K562 (cell line): ENCODE measurements at regions not wholly inside any gene's neighbourhood (a gene's known extent, or its start where the extent isn't known, plus 50 kb on each side); places are given as distances from the start of the nearest gene placed in this dataset.
A peak's percentile ranks its signal among the peaks of the same experiment; 100 is the strongest.

ENCODE experiments used
- ATAC-seq: fragments of 200-7000 bp; cut with Tn5 transposase; 3 replicates; pipeline ENCODE4 v1.9.1; 2020; ENCODE audit warnings: moderate library complexity
- BruUV-seq: library from RNA; stranded (reverse); fragments of 400-500 nt; replicated peaks from 2 replicates; lab custom pipeline; 2021; lab: Mats Ljungman, UMichigan
- CTCF ChIA-PET: fragments of 300-600 bp; formaldehyde crosslinking; extraction: SDS; loops from one replicate; lab custom pipeline; 2021; ENCODE audit warnings: low intra/inter-chr PET ratio; lab: Yijun Ruan, JAX
- POLR2A ChIA-PET: fragments of 300-600, 350-650 bp; sonication (Branson Sonifier 250); formaldehyde crosslinking; extraction: SDS; loops from one replicate; lab custom pipeline; 2021; ENCODE audit warnings: antibody characterized with exemption, inconsistent platforms; lab: Yijun Ruan, JAX
- DNase-seq, 4 experiments: peaks; one replicate each; pipeline versions ENCODE4 v3.0.0 to v3.0.0-alpha.2; 2011 to 2018; ENCODE audit warnings: low spot score in 3 of 4, mixed read lengths in 3 of 4; ENCODE audit errors: extremely low read depth in 1 of 4
- FAIRE-seq: peaks from 2 replicates; lab custom pipeline; 2011; peaks lifted over from hg19 to GRCh38; lab: Jason Lieb, UNC
- H2AFZ ChIP-seq: 2 replicates; pipeline ENCODE4 v1.6.0; 2011; ENCODE audit warnings: low read depth, low read length, control low read depth, inconsistent platforms
- H3K27ac ChIP-seq: fragments of 200-600 bp; 3 replicates; pipeline ENCODE4 v1.8.0; 2011; ENCODE audit warnings: low read depth, mild to moderate bottlenecking, control low read depth, inconsistent platforms, low read length, moderate library complexity, mixed read lengths; ENCODE audit errors: extremely low read depth
- H3K27me3 ChIP-seq, 2 experiments: fragments of 300-600 bp in 1 of 2; 2 replicates in 1 of 2; 3 replicates in 1 of 2; pipeline versions ENCODE4 v1.6.0 to v1.8.0; 2011; ENCODE audit warnings: inconsistent platforms in 2 of 2, low read length in 2 of 2, mild to moderate bottlenecking in 1 of 2, mixed read lengths in 1 of 2, moderate library complexity in 1 of 2; ENCODE audit not compliant: control insufficient read depth in 2 of 2, insufficient read depth in 2 of 2
- H3K36me3 ChIP-seq: fragments of 300-600 bp; 3 replicates; pipeline ENCODE4 v1.8.0; 2011; ENCODE audit warnings: mild to moderate bottlenecking, low read length, inconsistent platforms; ENCODE audit not compliant: control insufficient read depth, insufficient read depth
- H3K4me1 ChIP-seq, 2 experiments: fragments of 200-600 bp in 1 of 2; replicated peaks in 1 of 2; 2 replicates in 1 of 2; 3 replicates in 1 of 2; pipeline versions ENCODE4 v1.5.1 to v1.8.0; 2011; ENCODE audit warnings: inconsistent platforms in 2 of 2, low read length in 2 of 2, mild to moderate bottlenecking in 1 of 2, mixed read lengths in 1 of 2, moderate library complexity in 1 of 2; ENCODE audit not compliant: control insufficient read depth in 2 of 2, insufficient read depth in 2 of 2
- H3K4me2 ChIP-seq: 2 replicates; pipeline ENCODE4 v1.6.1; 2011; ENCODE audit warnings: low read length, control low read depth, inconsistent platforms, mixed read lengths; ENCODE audit not compliant: insufficient read depth
- H3K4me3 ChIP-seq: fragments of 200-600 bp; sonication (generic), shearing (Covaris generic); 2 replicates; pipeline ENCODE4 v1.5.1; 2016; ENCODE audit warnings: control low read depth, inconsistent platforms
- H3K79me2 ChIP-seq: fragments of 200-600 bp; 3 replicates; pipeline ENCODE4 v1.8.0; 2011; ENCODE audit warnings: low read length, inconsistent platforms; ENCODE audit not compliant: control insufficient read depth, insufficient read depth
- H3K9ac ChIP-seq, 2 experiments: 2 replicates each; pipeline versions ENCODE4 v1.6.0 to v1.6.1; 2011; ENCODE audit warnings: low read depth in 2 of 2, low read length in 2 of 2, control low read depth in 1 of 2, inconsistent platforms in 1 of 2, mild to moderate bottlenecking in 1 of 2, mixed read lengths in 1 of 2; ENCODE audit not compliant: insufficient read depth in 1 of 2
- H3K9me1 ChIP-seq: one replicate; pipeline ENCODE4 v1.6.0; 2011; ENCODE audit warnings: inconsistent platforms, mild to moderate bottlenecking, low read length, moderate library complexity; ENCODE audit not compliant: control insufficient read depth, insufficient read depth
- H3K9me3 ChIP-seq: replicated peaks from 2 replicates; pipeline ENCODE4 v1.5.1; 2011; ENCODE audit warnings: low read depth, low read length, inconsistent platforms; ENCODE audit not compliant: control insufficient read depth, insufficient read depth
- H4K20me1 ChIP-seq: replicated peaks from 2 replicates; pipeline ENCODE4 v1.6.1; 2011; ENCODE audit warnings: low read length, inconsistent platforms, mixed read lengths; ENCODE audit not compliant: control insufficient read depth, insufficient read depth
- CXXC5 ChIP-seq: fragments of 250-450 bp; sonication (Bioruptor Pico); IDR thresholded peaks from 2 replicates; pipeline ENCODE4 v1.8.0; 2022; ENCODE audit warnings: inconsistent platforms, mild to moderate bottlenecking, moderate library complexity
- DIDO1 ChIP-seq: fragments of 450-650 bp; IDR thresholded peaks from 2 replicates; pipeline ENCODE4 v1.6.1; 2016; ENCODE audit warnings: low read depth, missing biosample characterization, missing genetic modification characterization
- EP300 ChIP-seq: IDR thresholded peaks from 2 replicates; pipeline ENCODE4 v1.6.1; 2012; ENCODE audit warnings: low read length, improper control_type of control experiment
- NELFE ChIP-seq: IDR thresholded peaks from 2 replicates; pipeline ENCODE4 v1.6.1; 2011; ENCODE audit warnings: mild to moderate bottlenecking; ENCODE audit not compliant: insufficient read depth, insufficient read length
- NR2C1 ChIP-seq, 2 experiments: fragments of 450-650 bp; IDR thresholded peaks; 2 replicates each; pipeline ENCODE4 v1.6.1; 2017; ENCODE audit warnings: mild to moderate bottlenecking in 2 of 2, antibody characterized with exemption in 1 of 2, inconsistent platforms in 1 of 2, missing compliant biosample characterization in 1 of 2, missing genetic modification characterization in 1 of 2
- PBX2 ChIP-seq, 2 experiments: IDR thresholded peaks in 1 of 2; conservative IDR thresholded peaks in 1 of 2; 2 replicates each; pipeline ENCODE4 v1.6.1; 2016; ENCODE audit warnings: low read depth in 2 of 2, mild to moderate bottlenecking in 1 of 2, missing compliant biosample characterization in 1 of 2, missing genetic modification characterization in 1 of 2, moderate library complexity in 1 of 2
- SNAPC5 ChIP-seq: fragments of 250-450 bp; sonication (Bioruptor Pico); IDR thresholded peaks from 2 replicates; pipeline ENCODE4 v1.8.0; 2021; ENCODE audit warnings: moderate library complexity, mild to moderate bottlenecking, inconsistent platforms
- THRAP3 ChIP-seq: fragments of 450-650 bp; IDR thresholded peaks from 2 replicates; pipeline ENCODE4 v1.6.1; 2016; ENCODE audit warnings: mild to moderate bottlenecking, inconsistent platforms, borderline replicate concordance
- ZFP91 ChIP-seq: sonication (generic); formaldehyde crosslinking; IDR thresholded peaks from 2 replicates; pipeline ENCODE4 v1.8.0; 2022; ENCODE audit warnings: mild to moderate bottlenecking, missing genetic modification reagents
- ZNF280A ChIP-seq: fragments of 450-650 bp; IDR thresholded peaks from 2 replicates; pipeline ENCODE4 v1.6.1; 2018; ENCODE audit warnings: mild to moderate bottlenecking, low read depth; ENCODE audit not compliant: partially characterized antibody
- WGBS: fragments of 100-300 bp; shearing (Covaris generic); methylation state at CpG from one replicate; pipeline ENCODE4 v1.1.6; 2016; ENCODE audit warnings: low coverage, mixed read lengths; ENCODE audit not compliant: insufficient coverage; ENCODE audit errors: missing lambda C conversion rate; 5-methylcytosine and 5-hydroxymethylcytosine counted together
- in situ Hi-C: fragments of 300-500 bp; cut with MboI; formaldehyde crosslinking; loops from 4 replicates; pipeline ENCODE4 v1.15.0; 2018; ENCODE audit warnings: inconsistent platforms, mixed read lengths
- intact Hi-C: fragments of 100-400 bp; cut with micrococcal nuclease; formaldehyde crosslinking; loops from 2 replicates; pipeline ENCODE4 v1.14.2; 2022

- TF ChIP-seq PBX2 (CRISPR knock-in tag; IDR thresholded peaks at IDR 0.05; ENCODE audit: low read depth): no peak
- no peak for TF ChIP-seq PBX2 (tag; conservative IDR thresholded peaks at IDR 0.05; ENCODE audit: low read depth)
These were observed 135.7 kb upstream of the SLC45A1 start (continued) for GRCh38 chr1:8182034-8182761.

- ChIA-PET POLR2A (interaction anchor here (0.8 to 1.9 kb wide), 2 partner anchors 9 to 30 kb away, joined by 3 to 5 read pairs; no protein-coding TSS in a partner anchor), CTCF (no interaction called here)
- intact Hi-C loops: no loop called here
- H3K79me2 ChIP-seq: no peaks in the 10 kb centered on the region
- peaks cover 7% of the 10 kb centered on the region for H3K9me3 ChIP-seq
- H3K9ac ChIP-seq: no peak overlapping the region
- H3K4me1 ChIP-seq: peaks cover 0 to 9% of the 10 kb centered on the region in 2 experiments; a peak in 2 of 5 replicates
- WGBS: 4% methylated on average over 1 of the region's 1 CpG
- DNase-seq (no peak), ATAC-seq (no peak), FAIRE-seq (no peak)
- no peaks in the 10 kb centered on the region for H3K9me1 ChIP-seq
- no peaks in the 10 kb centered on the region; a peak in 1 of 5 replicates for H3K27me3 ChIP-seq
- H2AFZ ChIP-seq: no peak overlapping the region
- no peak overlapping the region for H3K4me2 ChIP-seq
- H3K4me3 ChIP-seq: no peak overlapping the region
- in situ Hi-C loops: no loop called here
- no peaks in the 10 kb centered on the region for H3K36me3 ChIP-seq
- H4K20me1 ChIP-seq: no peaks in the 10 kb centered on the region
- H3K27ac ChIP-seq: no peak overlapping the region
- BruUV-seq: no TSS peak
- TF ChIP-seq THRAP3: no peak
- TF ChIP-seq DIDO1 (tag): no peak
- TF ChIP-seq EP300: no peak
- no peak for TF ChIP-seq ZFP91 (CRISPR knock-in tag)
- TF ChIP-seq NELFE: no peak
- TF ChIP-seq SNAPC5 (CRISPR knock-in tag): no peak
- no peak for TF ChIP-seq NR2C1 (IDR thresholded peaks at IDR 0.05)
- TF ChIP-seq NR2C1 (tag; IDR thresholded peaks at IDR 0.05): no peak
- TF ChIP-seq ZNF280A: peak; percentile 16
- no peak for TF ChIP-seq CXXC5
These were observed 138.7 kb upstream of the SLC45A1 start for GRCh38 chr1:8179132-8179793.
